ENCODE measurements at regions not wholly inside any gene's neighbourhood (a gene's known extent, or its start where the extent isn't known, plus 50 kb on each side); places are given as distances from the start of the nearest gene placed in this dataset.

DNA sequence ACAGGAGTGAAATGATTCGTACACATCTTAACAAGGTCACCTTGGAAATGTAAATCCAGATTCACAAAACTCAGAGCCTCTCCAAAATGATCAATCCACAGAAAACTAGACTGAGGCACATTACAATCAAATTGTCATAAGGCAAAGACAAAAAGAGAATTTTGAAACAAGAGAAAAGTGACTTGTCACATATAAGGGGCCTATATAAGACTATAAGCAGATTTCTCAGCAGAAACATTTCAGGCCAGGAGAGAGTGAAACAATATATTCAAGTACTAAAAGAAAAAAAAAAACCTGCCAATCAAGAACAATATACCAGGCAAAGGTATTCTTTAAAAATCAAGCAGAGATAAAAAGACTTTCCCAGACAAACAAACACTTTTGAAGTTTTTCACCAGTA, 429.1 kb downstream of the BCAT1 start:
- no peak for DNase-seq (ENCODE audit: low spot score in 2 of 2)
- Histone ChIP-seq H3K27me3 (no peaks in the 10 kb centered on the region), H3K27ac (no peak overlapping the region), H3K4me1 (no peaks in the 10 kb centered on the region), H3K36me3 (no peaks in the 10 kb centered on the region), H3K9me3 (peaks cover 0 to 39% of the 10 kb centered on the region in 2 donors), H3K4me3 (no peak overlapping the region)
- intact Hi-C loops (cut with DNase I; ENCODE audit: low total_unique reads), result no loop called here
- no peak for TF ChIP-seq POLR2AphosphoS5 (IDR thresholded peaks at IDR 0.05)
- no peak for TF ChIP-seq POLR2A (IDR thresholded peaks at IDR 0.05)
- no peak for TF ChIP-seq CTCF (IDR thresholded peaks at IDR 0.05)

DNA sequence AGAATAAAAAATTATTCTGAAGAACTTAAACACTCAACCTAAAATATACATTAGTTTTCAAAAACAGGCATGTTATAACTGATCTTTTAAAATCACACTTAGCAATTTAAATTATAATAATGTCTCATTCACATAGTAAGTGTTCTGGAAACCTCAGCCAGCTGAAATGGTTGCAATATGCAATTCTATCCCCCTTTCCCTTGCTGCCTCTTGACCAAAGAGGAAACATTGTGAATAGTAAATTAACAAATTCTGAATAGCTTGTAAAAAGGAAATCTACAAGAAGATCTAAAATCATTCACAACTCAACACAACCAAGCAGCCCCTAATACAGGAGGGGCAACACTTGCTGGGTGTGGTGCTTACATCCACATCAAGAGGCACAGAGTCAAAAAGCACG, 431.9 kb downstream of the BCAT1 start:
- no peaks in the 10 kb centered on the region for H3K27me3 ChIP-seq
- DNase-seq (ENCODE audit: low spot score in 2 of 2), result no peak
- no peaks in the 10 kb centered on the region for H3K36me3 ChIP-seq
- H3K27ac ChIP-seq, result no peak overlapping the region
- no peaks in the 10 kb centered on the region for H3K4me1 ChIP-seq
- TF ChIP-seq CTCF (IDR thresholded peaks at IDR 0.05) (no peak), POLR2AphosphoS5 (IDR thresholded peaks at IDR 0.05) (no peak)
- intact Hi-C loops (cut with DNase I; ENCODE audit: low total_unique reads), result no loop called here
- peaks cover 0 to 28% of the 10 kb centered on the region in 2 donors for H3K9me3 ChIP-seq
- H3K4me3 ChIP-seq, result no peak overlapping the region

DNA sequence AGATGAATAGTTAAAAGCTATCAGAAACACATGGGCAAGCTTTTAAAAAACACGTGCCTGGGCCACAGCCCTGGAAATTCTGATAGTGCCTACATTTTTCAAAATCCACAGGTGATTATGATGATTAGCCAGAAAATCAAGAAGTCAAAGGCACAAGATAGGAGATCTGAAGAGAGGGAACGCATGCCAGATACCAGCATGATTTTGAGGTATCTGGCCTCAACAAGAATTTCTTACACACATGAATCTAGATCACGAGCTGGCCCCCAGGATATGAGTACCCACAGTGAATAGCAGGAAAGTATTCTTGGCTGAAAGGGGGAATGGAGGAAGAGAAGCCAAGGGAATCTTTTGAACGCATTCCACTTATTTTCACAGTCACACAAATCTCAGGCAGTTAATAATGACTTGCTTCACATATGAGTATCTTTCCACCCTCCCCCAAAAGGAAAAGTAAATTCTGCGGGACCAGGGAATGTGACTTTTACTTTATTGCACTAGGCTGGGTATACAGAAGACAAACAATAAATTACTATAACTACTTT, 438.2 kb downstream of the BCAT1 start:
- no peak for DNase-seq (ENCODE audit: low spot score in 2 of 2)
- intact Hi-C loops (cut with DNase I; ENCODE audit: low total_unique reads), result no loop called here
- Histone ChIP-seq H3K27ac (no peak overlapping the region), H3K4me3 (no peak overlapping the region), H3K36me3 (no peaks in the 10 kb centered on the region), H3K4me1 (no peaks in the 10 kb centered on the region), H3K9me3 (no peaks in the 10 kb centered on the region), H3K27me3 (no peaks in the 10 kb centered on the region)
- TF ChIP-seq POLR2AphosphoS5 (IDR thresholded peaks at IDR 0.05), result no peak
- no peak for TF ChIP-seq CTCF (IDR thresholded peaks at IDR 0.05)
- TF ChIP-seq POLR2A (IDR thresholded peaks at IDR 0.05), result no peak

DNA sequence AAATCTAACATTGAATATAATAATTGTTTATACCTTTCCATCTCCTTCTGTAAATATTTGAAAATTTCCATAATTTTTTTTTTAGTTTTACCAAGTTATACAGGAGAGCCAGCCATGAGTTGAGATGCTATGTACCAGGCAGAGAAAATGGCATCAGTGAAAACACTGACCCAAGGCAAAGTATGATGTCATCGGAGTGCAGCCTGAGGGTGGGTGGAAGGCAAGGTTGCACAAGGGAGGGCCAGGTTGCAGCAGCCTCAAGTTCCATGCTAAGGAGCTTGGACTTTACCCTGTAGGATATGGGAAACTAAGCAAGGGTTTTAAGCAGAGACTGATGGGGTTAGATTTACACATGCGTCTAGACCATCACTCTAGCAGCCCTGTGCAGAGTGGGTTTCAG, 441.1 kb downstream of the BCAT1 start:
- intact Hi-C loops (cut with DNase I; ENCODE audit: low total_unique reads), result no loop called here

More for the DNA sequence above, 441.1 kb downstream of the BCAT1 start:
- no peaks in the 10 kb centered on the region for H3K9me3 ChIP-seq
- H3K27me3 ChIP-seq, result no peaks in the 10 kb centered on the region
- no peaks in the 10 kb centered on the region for H3K4me1 ChIP-seq
- H3K27ac ChIP-seq, result no peak overlapping the region
- no peak for DNase-seq (ENCODE audit: low spot score in 2 of 2)
- H3K36me3 ChIP-seq, result no peaks in the 10 kb centered on the region
- TF ChIP-seq POLR2A (IDR thresholded peaks at IDR 0.05) (no peak), POLR2AphosphoS5 (IDR thresholded peaks at IDR 0.05) (no peak), CTCF (IDR thresholded peaks at IDR 0.05) (no peak)
- no peak overlapping the region for H3K4me3 ChIP-seq

Data from breast epithelium (tissue), 4 donors.